KMS-11 (cell line): ENCODE measurements at regions not wholly inside any gene's neighbourhood (a gene's known extent, or its start where the extent isn't known, plus 50 kb on each side); places are given as distances from the start of the nearest gene placed in this dataset.

Experiments used
- H2AFZ ChIP-seq: fragments of 200-600 bp; sonication (generic); 2 replicates; pipeline ENCODE4 v1.6.1; 2016; ENCODE audit warnings: antibody characterized with exemption, mixed run types, low read depth
- H3K27ac ChIP-seq: fragments of 200-600 bp; sonication (generic); 2 replicates; pipeline ENCODE4 v1.6.1; 2016; ENCODE audit warnings: mild to moderate bottlenecking, mixed run types
- H3K27me3 ChIP-seq: fragments of 200-600 bp; sonication (generic); 2 replicates; pipeline ENCODE4 v1.6.1; 2017; ENCODE audit warnings: mild to moderate bottlenecking, low read depth, mixed run types, moderate library complexity; ENCODE audit not compliant: insufficient read depth
- H3K36me3 ChIP-seq: fragments of 200-600 bp; sonication (generic); 2 replicates; pipeline ENCODE4 v1.6.1; 2017; ENCODE audit warnings: mild to moderate bottlenecking, mixed run types; ENCODE audit not compliant: insufficient read depth
- H3K4me1 ChIP-seq: fragments of 200-600 bp; sonication (generic); 2 replicates; pipeline ENCODE4 v1.6.1; 2016; ENCODE audit warnings: mild to moderate bottlenecking, low read depth, mixed run types; ENCODE audit not compliant: poor library complexity, severe bottlenecking
- H3K4me2 ChIP-seq: fragments of 200-600 bp; sonication (generic); 2 replicates; pipeline ENCODE4 v1.7.0; 2016; ENCODE audit warnings: mild to moderate bottlenecking, mixed run types
- H3K4me3 ChIP-seq: fragments of 200-600 bp; sonication (generic); IDR thresholded peaks from 2 replicates; pipeline ENCODE4 v1.6.1; 2017; ENCODE audit warnings: low read depth, low read length, mixed read lengths; ENCODE audit not compliant: insufficient read depth
- H3K79me2 ChIP-seq: fragments of 200-600 bp; sonication (generic); 2 replicates; pipeline ENCODE4 v1.6.1; 2016; ENCODE audit warnings: low read depth, mixed run types; ENCODE audit not compliant: insufficient read depth
- H3K9ac ChIP-seq: fragments of 200-600 bp; sonication (generic); 2 replicates; pipeline ENCODE4 v1.6.1; 2016; ENCODE audit warnings: mild to moderate bottlenecking, mixed run types
- H4K20me1 ChIP-seq: fragments of 200-600 bp; sonication (generic); 2 replicates; pipeline ENCODE4 v1.6.1; 2016; ENCODE audit warnings: mild to moderate bottlenecking, mixed run types; ENCODE audit not compliant: insufficient read depth
- CTCF ChIP-seq: fragments of 200-600 bp; sonication (generic); conservative IDR thresholded peaks from 2 replicates; pipeline ENCODE4 v1.6.1; 2017; ENCODE audit warnings: low read depth, mild to moderate bottlenecking, antibody characterized with exemption, low read length, moderate library complexity, mixed read lengths

- no peak overlapping the region for H3K9ac ChIP-seq
- no peak overlapping the region for H3K4me3 ChIP-seq
- no peaks in the 10 kb centered on the region for H3K79me2 ChIP-seq
- H3K27me3 ChIP-seq = peaks cover 13% of the 10 kb centered on the region; the same call in 1 of the 2 replicates
- H3K27ac ChIP-seq = no peak overlapping the region
- no peak overlapping the region for H3K4me2 ChIP-seq
- TF ChIP-seq CTCF = no peak
- H4K20me1 ChIP-seq = no peaks in the 10 kb centered on the region
- no peaks in the 10 kb centered on the region for H3K4me1 ChIP-seq
- H3K36me3 ChIP-seq = no peaks in the 10 kb centered on the region
- no peak overlapping the region for H2AFZ ChIP-seq
Observed at GRCh38 chr20:58024241-58024721, 204.2 kb downstream of the ANKRD60 start.

GRCh38 chr20:58023781-58024180, 204.7 kb downstream of the ANKRD60 start:
- H3K4me2 ChIP-seq = no peak overlapping the region
- H3K27me3 ChIP-seq = peaks cover 15% of the 10 kb centered on the region; the same call in 1 of the 2 replicates
- no peak overlapping the region for H3K9ac ChIP-seq
- no peaks in the 10 kb centered on the region for H4K20me1 ChIP-seq
- no peak overlapping the region for H3K4me3 ChIP-seq
- no peak overlapping the region for H2AFZ ChIP-seq
- H3K4me1 ChIP-seq = no peaks in the 10 kb centered on the region
- no peaks in the 10 kb centered on the region for H3K79me2 ChIP-seq
- H3K36me3 ChIP-seq = no peaks in the 10 kb centered on the region
- no peak overlapping the region for H3K27ac ChIP-seq
- no peak for TF ChIP-seq CTCF

GRCh38 chr20:58023346-58023745, 205.1 kb downstream of the ANKRD60 start:
- H3K4me3 ChIP-seq = no peak overlapping the region
- no peak overlapping the region for H2AFZ ChIP-seq
- TF ChIP-seq CTCF = no peak
- no peaks in the 10 kb centered on the region for H3K4me1 ChIP-seq
- H3K36me3 ChIP-seq = no peaks in the 10 kb centered on the region
- no peak overlapping the region for H3K9ac ChIP-seq
- H3K4me2 ChIP-seq = no peak overlapping the region
- H3K27me3 ChIP-seq = peaks cover 20% of the 10 kb centered on the region; the same call in 1 of the 2 replicates
- H3K27ac ChIP-seq = no peak overlapping the region
- H3K79me2 ChIP-seq = no peaks in the 10 kb centered on the region
- H4K20me1 ChIP-seq = no peaks in the 10 kb centered on the region

DNA sequence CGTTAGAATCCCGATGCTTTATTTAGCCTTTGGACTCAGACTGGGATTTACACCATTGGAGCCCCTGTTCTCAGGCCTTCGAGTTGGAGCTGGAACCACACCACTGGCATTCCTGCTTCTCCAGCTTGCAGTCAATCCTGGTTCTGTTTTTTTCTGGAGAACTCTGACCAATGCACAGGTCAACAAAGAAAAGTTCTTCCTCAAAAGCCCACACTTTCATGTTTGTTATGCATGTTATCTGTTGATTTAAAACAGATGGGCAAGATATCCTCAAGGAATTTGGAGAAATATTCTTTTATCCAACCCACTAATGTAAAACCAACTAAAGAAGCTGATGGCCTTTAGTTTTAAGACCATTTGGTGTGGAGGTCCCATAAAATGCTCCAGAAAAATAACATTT, 205.7 kb downstream of the ANKRD60 start:
- Histone ChIP-seq H3K36me3 (no peaks in the 10 kb centered on the region), H3K79me2 (no peaks in the 10 kb centered on the region), H3K4me2 (no peak overlapping the region), H3K9ac (no peak overlapping the region), H4K20me1 (no peaks in the 10 kb centered on the region), H2AFZ (no peak overlapping the region), H3K4me1 (no peaks in the 10 kb centered on the region), H3K27me3 (peaks cover 22% of the 10 kb centered on the region; the same call in 1 of the 2 replicates), H3K27ac (no peak overlapping the region), H3K4me3 (no peak overlapping the region)
- no peak for TF ChIP-seq CTCF
